ENCODE measurements at regions not wholly inside any gene's neighbourhood (a gene's known extent, or its start where the extent isn't known, plus 50 kb on each side); places are given as distances from the start of the nearest gene placed in this dataset.

- TF ChIP-seq POU5F1 (IDR thresholded peaks at IDR 0.05; ENCODE audit: low read depth, low read length) (no peak), POLR2AphosphoS5 (IDR thresholded peaks at IDR 0.05; ENCODE audit: low read depth, low read length) (no peak), SUZ12 (IDR thresholded peaks at IDR 0.05; ENCODE audit: low read length) (no peak), NRF1 (IDR thresholded peaks at IDR 0.05; ENCODE audit: low read depth, low read length) (no peak), BRCA1 (IDR thresholded peaks at IDR 0.05; ENCODE audit: low read depth, low read length) (no peak), CEBPB (IDR thresholded peaks at IDR 0.05; ENCODE audit: low read depth, low read length) (no peak), RAD21 (IDR thresholded peaks at IDR 0.05 in 1 of 2, conservative IDR thresholded peaks at IDR 0.05 in 1 of 2; ENCODE audit: low read depth in 2 of 2, low read length in 2 of 2) (no peak), TBP (IDR thresholded peaks at IDR 0.05; ENCODE audit: low read depth, low read length) (no peak), CREB1 (IDR thresholded peaks at IDR 0.05) (no peak), POLR2A (IDR thresholded peaks at IDR 0.05; ENCODE audit: control extremely low read depth in 1 of 2, low read depth in 2 of 2, low read length in 2 of 2) (no peak), EGR1 (IDR thresholded peaks at IDR 0.05; ENCODE audit: borderline replicate concordance, low read depth, low read length) (no peak)
- TF ChIP-seq, protein P1, sequence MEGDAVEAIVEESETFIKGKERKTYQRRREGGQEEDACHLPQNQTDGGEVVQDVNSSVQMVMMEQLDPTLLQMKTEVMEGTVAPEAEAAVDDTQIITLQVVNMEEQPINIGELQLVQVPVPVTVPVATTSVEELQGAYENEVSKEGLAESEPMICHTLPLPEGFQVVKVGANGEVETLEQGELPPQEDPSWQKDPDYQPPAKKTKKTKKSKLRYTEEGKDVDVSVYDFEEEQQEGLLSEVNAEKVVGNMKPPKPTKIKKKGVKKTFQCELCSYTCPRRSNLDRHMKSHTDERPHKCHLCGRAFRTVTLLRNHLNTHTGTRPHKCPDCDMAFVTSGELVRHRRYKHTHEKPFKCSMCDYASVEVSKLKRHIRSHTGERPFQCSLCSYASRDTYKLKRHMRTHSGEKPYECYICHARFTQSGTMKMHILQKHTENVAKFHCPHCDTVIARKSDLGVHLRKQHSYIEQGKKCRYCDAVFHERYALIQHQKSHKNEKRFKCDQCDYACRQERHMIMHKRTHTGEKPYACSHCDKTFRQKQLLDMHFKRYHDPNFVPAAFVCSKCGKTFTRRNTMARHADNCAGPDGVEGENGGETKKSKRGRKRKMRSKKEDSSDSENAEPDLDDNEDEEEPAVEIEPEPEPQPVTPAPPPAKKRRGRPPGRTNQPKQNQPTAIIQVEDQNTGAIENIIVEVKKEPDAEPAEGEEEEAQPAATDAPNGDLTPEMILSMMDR (IDR thresholded peaks at IDR 0.05; ENCODE audit: control extremely low read depth in 1 of 3, insufficient read depth in 1 of 3, low read depth in 1 of 3, low read length in 3 of 3): no peak
These were observed 122.9 kb upstream of the BET1 start for GRCh38 chr7:94127026-94127425.

All from H1 (cell line).